Heart right ventricle (tissue), 16 donors: ENCODE measurements at regions not wholly inside any gene's neighbourhood (a gene's known extent, or its start where the extent isn't known, plus 50 kb on each side); places are given as distances from the start of the nearest gene placed in this dataset.
A peak's percentile ranks its signal among the peaks of the same experiment; 100 is the strongest.
"Not testable (repeated sequence)": the region's sequence is repeated elsewhere in the genome, so short reads cannot be mapped to it uniquely, and the experiment has no call there.

Experiments used
- ATAC-seq, 8 donors: fragments of 200-7000 bp; cut with Tn5 transposase; one replicate each; pipeline ENCODE4 v1.9.1; 2020; ENCODE audit warnings: mild to moderate bottlenecking in 8 of 8, moderate library complexity in 8 of 8, moderate number of reproducible peaks in 1 of 8
- DNase-seq, 2 donors: peaks; one replicate each; pipeline ENCODE4 v3.0.0-alpha.2; 2020
- H3K27ac ChIP-seq, 10 donors: fragments of 200-600 bp; sonication (generic) in 2 of 10; one replicate each; pipeline versions ENCODE4 v1.5.0 to v1.8.0; 2020 to 2022; ENCODE audit warnings: mild to moderate bottlenecking in 3 of 10
- H3K27me3 ChIP-seq, 7 donors: fragments of 200-600 bp; one replicate each; pipeline ENCODE4 v1.8.0; 2021 to 2022; ENCODE audit warnings: mild to moderate bottlenecking in 2 of 7
- H3K36me3 ChIP-seq, 9 donors: fragments of 200-600 bp; sonication (generic) in 1 of 9; one replicate each; pipeline versions ENCODE4 v1.5.0 to v1.8.0; 2020 to 2022; ENCODE audit warnings: mild to moderate bottlenecking in 2 of 9
- H3K4me1 ChIP-seq, 9 donors: fragments of 200-600 bp; sonication (generic) in 1 of 9; one replicate each; pipeline versions ENCODE4 v1.5.0 to v1.8.0; 2020 to 2022; ENCODE audit warnings: mild to moderate bottlenecking in 4 of 9
- H3K4me3 ChIP-seq, 10 donors: fragments of 200-600 bp; sonication (generic) in 2 of 10; one replicate each; pipeline versions ENCODE4 v1.5.0 to v1.8.0; 2020 to 2022; ENCODE audit warnings: mild to moderate bottlenecking in 7 of 10, moderate library complexity in 2 of 10
- H3K9me3 ChIP-seq, 11 donors: fragments of 200-600 bp in 10 of 11; sonication (generic) in 2 of 11; one replicate each; pipeline versions ENCODE4 v1.5.0 to v1.8.0; 2013 to 2022; ENCODE audit warnings: mild to moderate bottlenecking in 2 of 11, control low read depth in 1 of 11, moderate library complexity in 1 of 11
- WGBS, 2 donors: extraction: QIAGEN DNeasy Blood & Tissue Kit; methylation state at CpG; one replicate each; pipeline ENCODE4 v1.1.7; 2013; ENCODE audit warnings: inconsistent platforms in 1 of 2; 5-methylcytosine and 5-hydroxymethylcytosine counted together
- intact Hi-C, 10 donors: fragments of 100-400 bp; cut with DNase I; formaldehyde crosslinking; loops; one replicate each; pipeline versions ENCODE4 v1.11.1 to v1.14.2; 2022
- donor health status: Arrhythmogenic right ventricular cardiomyopathy.
- donor health status: ischemic (EF 13 %, LVEDD 7.1; RV severe dilation, severe dysfunction).
- donor health status: healthy with polysubstance abuse.
- donor health status: DM: no; HTN: yes; CAD: no.
- donor health status: DM: no; HTN: no; CAD: no.
- donor health status: ischemic (EF 25% LVEDD 6.9; RV normal size, moderate dysfunction).
- donor health status: ischemic (EF 25% LVEDD 5.7; RV mildly dilated, moderate dysfunction).
- donor health status: healthy.
- donor health status: DM: yes; HTN: yes; CAD: no.
- donor health status: Ischemic cardiomyopathy.
- donor health status: ischemic (EF 35%, LVEDD 5.7; RV mildly dilated, moderate dysfunction).
- donor health status: nonischemic (EF 11% LVEDD 7.7; RV severe dilation, severe dysfunction).
- donor health status: DM: yes; HTN: yes; CAD: no.
- donor health status: PGD.
- donor health status: ischemic (EF 29% LVEDD 5.4; RV normal size, mild dysfunction).
- donor health status: nonischemic (EF 23%, LVEDD 6.1; RV moderate dilation, normal function).

DNA sequence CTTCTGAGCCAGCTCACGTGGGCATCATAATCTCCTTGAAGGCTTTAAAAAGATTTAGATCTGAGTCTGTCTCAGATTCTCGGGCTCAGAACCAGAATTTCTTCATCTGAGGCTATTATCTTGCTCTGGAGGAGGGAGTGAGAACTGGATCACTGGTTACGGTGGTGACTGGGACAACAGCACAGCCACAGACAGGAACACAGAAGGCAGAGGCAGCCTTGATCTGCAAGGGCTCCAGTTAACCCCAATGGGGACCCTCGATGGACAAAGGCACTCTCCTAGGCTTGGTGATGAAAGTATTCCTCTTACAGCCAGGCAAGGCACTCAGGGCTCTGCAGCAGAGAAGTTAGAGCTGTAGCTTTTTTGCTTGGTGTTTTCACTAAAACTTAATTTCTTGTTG lies 87.7 kb upstream of the POTEM start:
- intact Hi-C loops, ATAC-seq, H3K9me3 ChIP-seq, H3K27ac ChIP-seq, H3K4me3 ChIP-seq, DNase-seq, H3K36me3 ChIP-seq, H3K4me1 ChIP-seq, H3K27me3 ChIP-seq: not testable (repeated sequence)
- no CpG with 5 or more reads among the region's 4 CpGs for WGBS, 2 donors

DNA sequence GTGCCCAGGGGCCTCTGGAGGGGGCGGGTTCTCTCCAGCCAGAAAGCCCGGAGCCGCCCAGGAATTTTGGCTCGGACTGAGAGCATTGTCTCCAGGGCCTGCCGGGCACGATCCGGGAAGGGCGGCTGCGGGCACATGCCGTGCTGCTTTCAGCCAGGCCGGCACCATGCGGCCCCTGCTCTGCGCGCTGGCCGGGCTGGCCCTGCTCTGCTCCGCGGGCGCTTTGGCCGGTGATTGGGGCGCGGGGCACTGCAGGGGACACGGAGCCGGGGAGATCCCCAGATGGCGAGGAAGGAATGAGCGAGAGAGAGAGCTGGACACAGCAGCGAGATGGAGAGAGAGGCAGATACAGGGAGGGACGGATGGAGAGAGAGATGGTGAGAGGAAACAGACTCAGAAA lies 86.7 kb upstream of the POTEM start:
- H3K27ac ChIP-seq, ATAC-seq, H3K4me1 ChIP-seq, H3K36me3 ChIP-seq, DNase-seq, H3K4me3 ChIP-seq, H3K27me3 ChIP-seq, H3K9me3 ChIP-seq, intact Hi-C loops: not testable (repeated sequence)
- no CpG with 5 or more reads among the region's 27 CpGs for WGBS, 2 donors

DNA sequence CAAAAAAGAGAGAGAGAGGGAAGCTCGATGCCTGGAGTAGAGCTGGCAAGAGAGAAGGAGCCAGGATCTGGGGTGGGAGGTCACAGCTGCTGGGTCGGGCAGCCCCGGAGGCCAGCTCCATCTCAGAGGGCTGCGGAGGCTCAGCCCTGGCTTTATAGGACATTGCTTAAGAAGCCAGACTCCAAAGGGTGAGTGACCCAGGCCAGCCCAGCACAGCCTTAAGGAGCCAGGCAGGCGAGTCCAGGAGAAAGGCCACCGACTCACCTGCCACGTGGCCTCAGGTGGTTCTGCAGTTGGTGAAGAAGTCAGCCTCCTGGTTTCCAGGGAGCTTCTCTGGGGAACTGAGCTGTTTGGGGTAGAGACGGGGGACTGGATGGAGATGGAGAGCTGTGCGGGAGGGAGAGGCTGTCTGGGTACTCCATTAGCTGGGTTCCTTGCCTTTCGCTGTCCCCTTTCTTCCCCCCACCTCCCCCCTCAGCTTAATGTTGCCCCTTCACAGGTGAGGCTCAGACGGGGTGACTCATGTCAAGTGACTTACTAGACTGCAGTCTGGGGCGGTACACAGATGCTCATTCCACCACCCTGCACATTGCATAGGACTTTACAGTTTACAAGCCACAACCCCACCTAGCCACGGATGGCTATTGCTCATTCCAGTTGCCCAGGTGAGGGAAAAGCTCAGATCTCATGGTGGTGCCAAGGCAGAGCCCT lies 85.9 kb upstream of the POTEM start:
- intact Hi-C loops, H3K9me3 ChIP-seq, H3K27ac ChIP-seq, H3K4me3 ChIP-seq, ATAC-seq, H3K27me3 ChIP-seq, H3K4me1 ChIP-seq, DNase-seq, H3K36me3 ChIP-seq: not testable (repeated sequence)
- WGBS, 2 donors: no CpG with 5 or more reads among the region's 13 CpGs

DNA sequence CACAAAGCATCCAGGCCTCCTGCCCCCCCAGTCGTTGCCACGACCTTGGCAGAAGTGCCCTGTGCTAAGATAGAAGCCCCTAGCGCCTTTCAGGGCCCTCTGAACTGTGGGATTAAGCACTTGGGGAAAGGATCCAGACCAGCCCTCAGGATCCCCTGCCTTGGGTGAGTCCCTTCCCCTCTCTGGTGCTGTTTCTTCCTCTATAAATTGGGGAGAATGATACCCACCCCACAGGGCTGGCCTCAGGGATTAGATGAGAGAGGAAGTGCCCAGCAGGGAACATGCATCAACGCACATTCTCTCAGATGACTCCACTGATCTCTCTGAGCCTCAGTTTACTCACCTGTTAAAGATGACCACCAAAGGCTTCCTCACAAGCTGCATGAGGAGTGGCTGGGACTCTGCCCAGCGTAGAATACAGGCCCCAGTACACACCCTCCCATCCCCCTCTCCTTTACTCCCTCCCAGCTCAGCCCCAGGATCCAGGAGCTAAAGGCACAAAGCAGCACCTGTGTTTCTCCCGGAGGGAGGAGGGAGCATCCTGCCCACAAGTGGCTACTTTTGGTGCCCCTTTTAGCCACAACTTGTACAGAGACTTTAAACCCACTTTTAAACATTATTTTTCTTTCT lies 85.3 kb upstream of the POTEM start:
- H3K4me1 ChIP-seq, DNase-seq, H3K4me3 ChIP-seq, H3K27me3 ChIP-seq, H3K27ac ChIP-seq, H3K36me3 ChIP-seq, H3K9me3 ChIP-seq, intact Hi-C loops: not testable (repeated sequence)
- ATAC-seq: peak in 2 of 8 donors; percentile 23 to 24
- no CpG with 5 or more reads among the region's 6 CpGs for WGBS, 2 donors

DNA sequence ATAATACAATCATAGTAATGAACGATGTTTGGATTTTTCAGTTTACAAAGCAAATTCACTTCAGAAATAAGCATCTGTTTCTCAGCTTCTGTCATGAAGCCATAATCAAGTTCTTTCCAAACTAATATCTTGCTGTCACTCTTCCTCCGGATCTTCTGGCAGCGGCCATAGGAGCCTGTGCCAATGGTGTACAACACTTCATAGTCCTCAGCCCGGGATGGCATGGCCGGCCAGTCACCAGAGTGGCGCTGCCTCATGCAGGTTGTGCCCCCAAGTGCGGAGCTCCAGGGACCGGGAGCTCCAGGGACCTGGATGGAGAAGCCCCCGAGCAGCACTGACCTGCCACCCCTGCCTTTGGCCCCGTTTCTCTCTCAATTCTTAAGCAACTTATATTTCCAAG lies 77.0 kb upstream of the POTEM start:
- H3K27ac ChIP-seq, H3K4me1 ChIP-seq, H3K27me3 ChIP-seq, ATAC-seq, intact Hi-C loops, DNase-seq, H3K36me3 ChIP-seq, H3K9me3 ChIP-seq, H3K4me3 ChIP-seq: not testable (repeated sequence)
- 67 to 81% methylated on average over 3 to 4 of the region's 10 CpGs for WGBS, 2 donors

DNA sequence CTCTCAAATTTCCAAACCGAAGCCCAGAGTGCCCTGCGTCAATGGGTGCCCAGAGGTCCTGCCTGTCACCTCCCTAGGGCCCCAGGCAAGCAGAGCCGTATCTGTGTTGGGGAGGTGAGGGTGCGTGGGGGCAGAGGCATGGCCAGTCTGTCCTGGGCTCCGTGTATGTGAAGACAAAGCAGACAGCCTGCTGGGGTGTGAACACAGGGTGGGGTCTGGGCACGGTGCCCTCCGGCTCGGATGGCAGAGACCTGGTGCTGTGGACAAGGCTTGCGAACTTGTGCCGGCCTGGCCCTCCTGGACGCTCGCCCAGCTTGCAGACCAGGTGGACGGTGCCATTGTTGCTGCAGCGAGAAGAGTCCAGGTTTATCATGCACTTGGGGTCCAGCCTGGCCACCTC lies 53.4 kb upstream of the POTEM start:
- H3K27ac ChIP-seq, DNase-seq, intact Hi-C loops, H3K4me3 ChIP-seq, H3K36me3 ChIP-seq, H3K27me3 ChIP-seq, H3K4me1 ChIP-seq, H3K9me3 ChIP-seq: not testable (repeated sequence)
- no CpG with 5 or more reads among the region's 14 CpGs for WGBS, 2 donors
- peak in 1 of 8 donors; percentile 37 for ATAC-seq

DNA sequence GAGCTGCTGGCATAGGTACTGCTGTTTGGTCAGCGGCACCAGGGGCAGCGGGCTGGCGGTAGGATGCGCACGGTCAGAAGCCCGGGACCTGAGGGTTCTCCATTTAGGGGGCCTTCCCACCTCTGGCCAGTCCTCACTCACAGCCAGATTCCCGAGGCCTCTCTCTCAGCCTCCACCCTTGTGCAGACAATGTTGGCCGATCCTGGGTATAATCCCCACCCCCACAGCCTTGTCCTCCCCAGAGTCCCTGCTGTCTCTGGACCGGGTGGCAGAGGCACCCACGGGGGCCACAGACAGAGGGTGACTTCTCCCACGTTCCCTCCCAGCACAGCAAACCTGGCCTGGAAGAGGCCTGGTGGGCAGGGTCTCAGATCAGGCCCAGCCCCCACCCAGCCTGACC lies 52.7 kb upstream of the POTEM start:
- DNase-seq, intact Hi-C loops, ATAC-seq, H3K27me3 ChIP-seq, H3K27ac ChIP-seq, H3K36me3 ChIP-seq, H3K9me3 ChIP-seq, H3K4me3 ChIP-seq, H3K4me1 ChIP-seq: not testable (repeated sequence)
- WGBS, 2 donors: 74 to 83% methylated on average over 3 of the region's 11 CpGs
